GM18511 (cell line): ENCODE measurements at regions not wholly inside any gene's neighbourhood (a gene's known extent, or its start where the extent isn't known, plus 50 kb on each side); places are given as distances from the start of the nearest gene placed in this dataset.
"Not testable (repeated sequence)": the region's sequence is repeated elsewhere in the genome, so short reads cannot be mapped to it uniquely, and the experiment has no call there.

Experiments used
- ATAC-seq: cut with Tn5 transposase; IDR thresholded peaks from one replicate; pipeline ENCODE4 v1.9.1; 2021; ENCODE audit warnings: mild to moderate bottlenecking, moderate library complexity; ENCODE audit not compliant: unreplicated experiment

DNA sequence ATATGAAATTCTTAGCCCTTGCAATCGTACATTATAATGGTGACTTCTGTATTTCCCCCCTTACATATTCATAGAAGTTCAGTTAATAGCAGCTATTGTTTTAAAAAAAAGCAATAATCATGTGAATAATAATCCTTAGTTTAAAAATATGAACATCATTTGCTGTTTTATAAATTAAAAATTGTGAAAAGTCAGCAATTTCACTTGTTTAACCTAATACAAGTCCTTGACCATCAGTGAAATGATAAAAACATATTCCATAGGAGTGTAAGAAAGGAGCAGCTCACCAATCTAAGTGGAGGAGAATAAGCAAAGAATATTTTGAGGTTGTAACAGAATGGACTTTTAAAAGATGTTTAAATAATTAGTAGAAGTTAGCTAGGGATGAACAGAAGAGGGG, 650.2 kb downstream of the SUCLG1 start:
- ATAC-seq = no peak

GRCh38 chr2:83802604-83803003, 656.5 kb downstream of the SUCLG1 start:
- ATAC-seq = no peak

DNA sequence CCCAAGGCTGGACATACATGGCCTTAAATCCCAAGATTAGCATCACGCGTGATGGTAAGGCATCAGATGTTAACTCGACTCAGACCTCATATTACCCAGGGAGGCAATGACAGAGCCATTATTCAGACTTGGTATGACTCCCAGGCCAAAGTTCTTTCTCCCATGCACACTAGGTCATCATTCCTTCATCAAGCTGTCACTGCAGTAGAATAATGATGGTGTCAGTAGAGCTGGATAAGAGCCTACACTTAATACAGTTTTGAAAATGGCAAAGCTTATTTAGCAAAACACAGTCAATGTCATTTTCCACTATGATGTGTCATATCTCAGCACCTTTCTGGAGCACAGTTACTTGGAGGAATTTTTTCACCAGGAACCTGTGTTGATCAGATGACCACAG, 663.3 kb downstream of the SUCLG1 start:
- ATAC-seq = no peak

DNA sequence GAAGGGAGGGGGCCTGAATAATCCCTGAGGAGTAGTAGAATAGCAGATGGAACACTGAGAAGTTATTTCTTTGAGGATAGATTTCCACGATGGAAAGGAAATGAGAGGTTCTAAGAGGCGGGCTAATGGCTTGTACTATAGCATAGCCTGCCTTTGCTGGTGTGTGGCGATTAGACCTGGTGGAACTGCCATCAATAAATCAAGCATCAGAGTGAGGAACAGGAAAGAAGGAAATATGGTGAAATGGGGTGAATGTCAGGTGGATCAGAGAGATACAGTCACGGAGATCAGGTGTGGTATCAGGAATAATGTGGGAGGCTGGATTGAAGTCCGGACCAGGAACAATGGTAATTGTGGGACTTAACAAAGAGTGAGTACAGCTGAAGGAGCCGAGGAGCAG, 668.6 kb downstream of the SUCLG1 start:
- ATAC-seq = not testable (repeated sequence)

- ATAC-seq = not testable (repeated sequence)
Observed at GRCh38 chr2:83789674-83790073, 669.4 kb downstream of the SUCLG1 start.

GRCh38 chr2:83788938-83789566, 670.0 kb downstream of the SUCLG1 start:
- not testable (repeated sequence) for ATAC-seq

DNA sequence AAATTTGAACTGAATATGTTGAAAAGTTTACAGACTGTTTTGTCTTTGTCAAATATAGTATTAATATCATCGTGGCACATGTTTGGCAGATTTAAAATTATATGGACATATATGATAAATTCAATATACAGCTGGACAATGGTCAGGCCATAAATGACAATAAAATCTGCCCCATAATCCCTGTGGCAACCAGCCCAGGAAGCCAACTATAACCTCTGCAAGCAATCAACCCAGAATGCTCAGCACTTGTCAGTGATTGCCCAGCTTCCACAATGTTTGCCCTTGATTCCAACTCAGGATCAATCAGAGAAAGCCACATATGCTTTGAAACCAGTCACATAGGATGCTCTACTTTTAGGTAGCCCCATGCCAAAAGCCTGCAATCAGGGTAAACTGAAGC, 671.9 kb downstream of the SUCLG1 start:
- ATAC-seq = no peak

DNA sequence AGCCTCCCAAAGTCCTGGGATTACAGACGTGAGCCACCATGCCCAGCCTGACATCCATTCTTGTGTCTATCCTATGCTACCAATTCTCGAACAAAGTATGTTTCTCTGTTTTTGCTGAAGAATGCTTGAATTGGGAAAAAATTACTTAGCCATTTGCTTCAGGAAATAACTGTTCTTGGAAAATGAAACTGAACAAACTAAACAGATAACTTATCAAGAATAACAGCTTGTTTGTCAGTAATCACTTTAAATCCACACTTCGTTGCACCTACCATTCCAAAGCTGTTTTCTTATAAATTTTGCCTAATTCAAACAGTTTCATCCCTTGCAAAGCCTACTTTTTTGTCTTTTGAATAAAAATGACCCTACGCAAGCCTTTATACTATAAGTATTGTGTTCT, 672.9 kb downstream of the SUCLG1 start:
- ATAC-seq = no peak

GRCh38 chr2:83784947-83785346, 674.1 kb downstream of the SUCLG1 start:
- no peak for ATAC-seq

DNA sequence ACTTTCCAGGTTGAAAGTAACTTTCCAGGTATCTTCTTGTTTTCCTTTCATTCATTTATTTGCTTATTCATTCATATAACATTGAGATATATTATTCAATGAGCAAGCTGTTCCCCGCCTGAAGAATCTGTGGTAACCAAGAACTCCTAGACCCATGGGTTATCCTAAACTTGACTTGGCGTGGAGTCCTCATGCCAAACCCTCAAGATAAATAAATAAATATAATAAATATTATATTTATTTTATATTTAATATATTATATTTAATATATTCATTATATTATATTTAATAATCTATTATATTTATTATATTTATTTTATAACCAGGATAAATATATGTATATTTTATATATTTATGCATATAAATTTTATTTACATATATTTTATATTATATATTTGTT, 674.8 kb downstream of the SUCLG1 start:
- no peak for ATAC-seq

DNA sequence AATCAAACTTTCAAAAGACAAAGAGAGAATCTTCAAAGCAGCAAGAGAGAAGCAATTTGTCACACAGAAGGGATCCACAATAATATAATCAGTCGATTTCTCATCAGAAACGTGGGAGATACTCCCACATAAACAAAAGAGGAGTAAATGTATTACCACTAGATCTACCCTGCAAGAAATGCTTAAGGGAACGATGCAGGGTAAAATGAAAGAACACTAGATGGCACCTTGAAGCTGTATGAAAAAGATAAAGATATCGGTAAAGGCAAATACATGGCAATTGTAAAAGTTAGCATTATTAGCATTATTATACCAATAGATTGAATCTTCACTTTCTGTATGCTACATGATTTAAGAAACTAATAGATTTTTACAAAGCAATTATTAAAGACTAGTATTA, 677.0 kb downstream of the SUCLG1 start:
- no peak for ATAC-seq

GRCh38 chr2:83764447-83765005, 694.6 kb downstream of the SUCLG1 start:
- no peak for ATAC-seq

DNA sequence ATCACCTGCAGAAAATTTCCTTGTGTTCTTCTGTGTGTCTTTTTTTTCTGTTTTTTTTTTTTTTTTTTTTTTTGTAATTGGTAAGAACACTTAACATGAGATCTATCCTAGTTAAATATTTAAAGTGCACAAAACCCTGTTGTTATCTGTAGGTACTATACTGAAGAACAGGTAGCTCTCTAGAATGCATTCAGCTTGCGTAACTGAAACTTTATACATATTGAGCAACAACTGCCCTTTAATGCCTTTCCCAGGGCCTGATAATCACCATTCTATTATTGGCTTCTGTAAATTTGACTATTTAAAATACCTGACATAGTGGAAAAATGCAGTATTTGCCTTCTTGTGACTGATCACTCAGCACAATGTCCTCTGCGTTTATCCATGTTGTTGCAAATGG, 701.8 kb downstream of the SUCLG1 start:
- ATAC-seq = no peak

GRCh38 chr2:83756219-83756618, 702.9 kb downstream of the SUCLG1 start:
- ATAC-seq = no peak

GRCh38 chr2:83747141-83747540, 711.9 kb downstream of the SUCLG1 start:
- ATAC-seq = no peak

DNA sequence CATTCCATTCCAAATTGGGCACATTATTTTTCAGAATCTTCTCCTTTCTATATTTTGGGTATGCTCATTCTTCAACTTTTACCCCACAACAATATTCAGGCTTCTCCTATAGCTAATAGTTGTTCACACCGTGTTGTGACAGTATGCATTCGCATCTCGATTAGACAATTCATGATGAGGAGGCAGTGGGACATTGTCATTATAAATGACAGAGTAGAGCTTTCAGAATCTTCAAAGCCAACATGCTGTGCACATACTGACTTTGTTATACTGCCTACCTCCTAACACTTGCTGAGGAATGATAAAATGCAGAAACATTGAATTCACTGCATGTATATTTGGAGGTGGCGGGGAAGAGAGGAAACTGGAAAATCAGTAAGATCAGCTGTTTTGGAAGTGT, 714.2 kb downstream of the SUCLG1 start:
- no peak for ATAC-seq

DNA sequence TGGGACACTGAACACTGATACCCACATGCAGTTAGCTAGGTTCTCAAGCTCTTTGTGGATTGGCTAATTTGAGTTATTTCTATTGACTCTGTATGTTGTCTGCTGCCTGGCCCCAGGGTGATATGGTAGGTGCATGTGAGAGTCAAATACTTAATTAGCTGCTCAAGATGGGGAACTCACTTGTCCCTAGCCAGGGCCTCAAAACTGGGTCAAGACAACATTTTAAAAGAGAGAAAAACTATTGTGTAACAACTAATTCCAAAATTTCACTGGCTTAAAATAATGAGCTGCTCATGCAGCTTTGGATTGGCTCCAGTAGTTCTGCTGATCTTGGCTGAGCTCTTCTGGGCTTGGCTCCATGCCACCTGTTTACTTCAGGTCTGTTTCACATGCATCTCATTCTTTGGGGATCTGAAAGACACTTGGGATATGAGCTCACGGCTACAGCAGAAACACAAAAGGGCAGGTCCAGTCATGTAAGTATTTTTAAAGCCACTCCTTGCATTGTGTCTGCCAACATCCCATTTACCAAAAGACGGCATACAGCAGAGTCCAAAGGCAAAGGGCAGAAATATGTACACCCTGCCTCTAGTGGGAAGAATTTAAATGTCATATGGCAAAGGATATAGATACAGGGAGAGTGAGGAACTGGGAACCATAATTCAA, 716.8 kb downstream of the SUCLG1 start:
- no peak for ATAC-seq

- no peak for ATAC-seq
Observed at GRCh38 chr2:83730223-83730622, 728.9 kb downstream of the SUCLG1 start.

GRCh38 chr2:83725735-83726134, 733.3 kb downstream of the SUCLG1 start:
- ATAC-seq = no peak

DNA sequence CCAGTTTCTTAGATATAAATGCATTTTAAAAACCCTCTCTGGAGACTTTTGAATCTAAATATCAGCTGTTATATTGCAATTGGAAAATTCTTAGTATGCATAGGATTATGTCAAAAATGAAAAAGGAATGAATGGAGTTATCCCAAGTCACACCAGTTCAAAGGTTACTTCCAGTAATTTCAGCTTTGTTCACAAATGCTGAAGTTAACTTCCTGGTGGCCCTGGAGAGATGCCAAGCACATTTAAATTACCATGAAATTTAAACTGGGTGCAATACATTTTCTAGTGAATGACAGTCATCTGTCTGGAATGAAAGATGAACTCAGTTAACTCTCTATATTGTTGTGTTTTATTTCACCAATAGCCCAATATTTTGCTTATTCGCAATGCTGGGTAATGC, 753.9 kb downstream of the SUCLG1 start:
- ATAC-seq = no peak

GRCh38 chr2:83703598-83703997, 755.5 kb downstream of the SUCLG1 start:
- ATAC-seq = no peak

- ATAC-seq = no peak
Observed at GRCh38 chr2:83696838-83697237, 762.2 kb downstream of the SUCLG1 start.

GRCh38 chr2:83695530-83695929, 763.5 kb downstream of the SUCLG1 start:
- no peak for ATAC-seq
